Pancreas (tissue), 10 donors: ENCODE measurements at regions not wholly inside any gene's neighbourhood (a gene's known extent, or its start where the extent isn't known, plus 50 kb on each side); places are given as distances from the start of the nearest gene placed in this dataset.

Experiments
- ATAC-seq, 4 donors: fragments of 200-7000 bp; cut with Tn5 transposase; one replicate each; pipeline versions ENCODE4 v1.8.0 to v1.9.1; 2020; ENCODE audit warnings: mild to moderate bottlenecking in 4 of 4, moderate library complexity in 4 of 4
- DNase-seq, 6 donors: peaks; one replicate each; pipeline ENCODE4 v3.0.0-alpha.2; 2020
- FAIRE-seq: peaks from 2 replicates; lab custom pipeline; 2012; peaks lifted over from hg19 to GRCh38; lab: Jason Lieb, UNC
- H3K27ac ChIP-seq, 4 donors: fragments of 200-600 bp; sonication (generic); 1 replicate in 3 of 4; 2 replicates in 1 of 4; pipeline versions ENCODE4 v1.5.0 to v1.8.0; 2020
- H3K27me3 ChIP-seq, 4 donors: fragments of 200-600 bp; one replicate each; pipeline ENCODE4 v1.8.0; 2021
- H3K36me3 ChIP-seq, 3 donors: fragments of 200-600 bp; sonication (generic) in 1 of 3; one replicate each; pipeline versions ENCODE4 v1.5.0 to v1.8.0; 2020 to 2021
- H3K4me1 ChIP-seq, 3 donors: fragments of 200-600 bp; one replicate each; pipeline ENCODE4 v1.8.0; 2021
- H3K4me3 ChIP-seq, 4 donors: fragments of 200-600 bp; sonication (generic) in 2 of 4; one replicate each; pipeline versions ENCODE4 v1.5.0 to v1.8.0; 2020 to 2021
- H3K9me3 ChIP-seq, 4 donors: fragments of 200-600 bp; one replicate each; pipeline ENCODE4 v1.8.0; 2021
- WGBS, 2 donors: extraction: QIAGEN DNeasy Blood & Tissue Kit; methylation state at CpG; one replicate each; pipeline ENCODE4 v1.1.7; 2013; 5-methylcytosine and 5-hydroxymethylcytosine counted together
- intact Hi-C, 3 donors: fragments of 100-400 bp; cut with DNase I; formaldehyde crosslinking; loops; one replicate each; pipeline versions ENCODE4 v1.11.1 to v1.14.2; 2022
- TF ChIP-seq, protein P1 (sequence below), 4 donors: fragments of 200-600 bp; sonication (generic) in 3 of 4; IDR thresholded peaks; one replicate each; pipeline versions ENCODE4 v1.5.0 to v1.8.0; 2021; ENCODE audit warnings: antibody characterized with exemption in 4 of 4
- donor health status: healthy with polysubstance abuse.
- donor health status: DM: no; HTN: no; CAD: no; lungs with moderate emphysema.
- donor health status: DM: no; HTN: no; CAD: no.
- donor health status: control.
- donor health status: control.
- donor health status: Bipolar disorder and iron deficiency.
- donor health status: DM: yes; HTN: yes; CAD: no.
- donor health status: DM: no; HTN: no; CAD: no.
- donor health status: DM: no; HTN: no; CAD: no.
- donor health status: DM: yes; HTN: yes; CAD: no.

- intact Hi-C loops = no loop called here
Observed at GRCh38 chr2:200218645-200219044, 87.8 kb upstream of the SPATS2L start.

DNA sequence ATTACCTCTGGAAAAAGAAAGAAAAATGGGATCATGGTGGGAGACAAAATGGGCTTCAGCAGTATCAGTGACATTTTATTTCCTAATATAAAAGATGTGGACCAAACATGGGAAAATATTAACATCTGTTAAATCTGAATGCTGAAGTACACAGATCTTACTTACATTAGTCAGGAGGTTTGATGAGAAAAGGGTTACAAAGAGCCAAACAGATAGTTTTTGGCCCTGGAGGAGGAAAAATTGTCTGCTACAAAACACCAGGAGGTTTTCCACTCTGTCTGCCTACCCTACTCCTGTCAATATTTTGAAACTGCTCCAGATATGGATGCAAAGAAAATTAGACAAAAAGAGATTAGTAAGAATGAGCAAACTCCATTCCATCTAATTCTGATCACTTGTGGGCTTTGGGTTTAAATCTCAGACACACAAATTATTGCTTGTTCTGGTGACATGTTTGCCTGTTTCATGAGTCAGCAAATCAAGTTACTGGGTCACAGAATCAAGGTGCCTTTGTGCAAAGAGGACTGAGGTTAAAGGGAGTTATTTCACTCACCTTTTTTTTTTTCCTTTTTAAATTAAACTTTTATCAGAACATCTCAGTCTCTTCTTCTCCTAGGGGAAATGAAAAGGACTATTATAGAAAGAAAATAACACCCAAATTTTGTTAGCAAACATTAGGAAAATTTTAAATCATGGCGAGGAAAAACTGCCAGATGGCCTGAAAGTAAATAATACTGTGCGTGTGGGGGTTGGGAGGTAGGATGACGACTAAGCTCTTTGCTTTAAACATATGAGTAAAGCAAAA, 87.0 kb upstream of the SPATS2L start:
- Histone ChIP-seq H3K27me3 (no peaks in the 10 kb centered on the region), H3K36me3 (no peaks in the 10 kb centered on the region), H3K9me3 (no peaks in the 10 kb centered on the region), H3K4me3 (no peak overlapping the region), H3K4me1 (peaks cover 28 to 53% (median 49%) of the 10 kb centered on the region in 3 donors), H3K27ac (peak overlapping the region in 2 of 4 donors; percentile 48 to 64)
- WGBS, 2 donors = 15 to 18% methylated on average over 3 of the region's 3 CpGs
- TF ChIP-seq, protein P1, sequence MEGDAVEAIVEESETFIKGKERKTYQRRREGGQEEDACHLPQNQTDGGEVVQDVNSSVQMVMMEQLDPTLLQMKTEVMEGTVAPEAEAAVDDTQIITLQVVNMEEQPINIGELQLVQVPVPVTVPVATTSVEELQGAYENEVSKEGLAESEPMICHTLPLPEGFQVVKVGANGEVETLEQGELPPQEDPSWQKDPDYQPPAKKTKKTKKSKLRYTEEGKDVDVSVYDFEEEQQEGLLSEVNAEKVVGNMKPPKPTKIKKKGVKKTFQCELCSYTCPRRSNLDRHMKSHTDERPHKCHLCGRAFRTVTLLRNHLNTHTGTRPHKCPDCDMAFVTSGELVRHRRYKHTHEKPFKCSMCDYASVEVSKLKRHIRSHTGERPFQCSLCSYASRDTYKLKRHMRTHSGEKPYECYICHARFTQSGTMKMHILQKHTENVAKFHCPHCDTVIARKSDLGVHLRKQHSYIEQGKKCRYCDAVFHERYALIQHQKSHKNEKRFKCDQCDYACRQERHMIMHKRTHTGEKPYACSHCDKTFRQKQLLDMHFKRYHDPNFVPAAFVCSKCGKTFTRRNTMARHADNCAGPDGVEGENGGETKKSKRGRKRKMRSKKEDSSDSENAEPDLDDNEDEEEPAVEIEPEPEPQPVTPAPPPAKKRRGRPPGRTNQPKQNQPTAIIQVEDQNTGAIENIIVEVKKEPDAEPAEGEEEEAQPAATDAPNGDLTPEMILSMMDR (IDR thresholded peaks at IDR 0.05) = no peak
- ATAC-seq = peak; percentile 61 to 72 (median 72)
- intact Hi-C loops = no loop called here
- peak in 3 of 6 donors; percentile 24 to 59 (median 46) for DNase-seq
- no peak for FAIRE-seq

More at GRCh38 chr2:200218645-200219044, 87.8 kb upstream of the SPATS2L start:
- DNase-seq (no peak), ATAC-seq (no peak), FAIRE-seq (no peak)
- Histone ChIP-seq H3K9me3 (no peaks in the 10 kb centered on the region), H3K4me1 (peaks cover 28 to 52% (median 49%) of the 10 kb centered on the region in 3 donors), H3K27ac (no peak overlapping the region), H3K36me3 (no peaks in the 10 kb centered on the region), H3K4me3 (no peak overlapping the region), H3K27me3 (no peaks in the 10 kb centered on the region)
- TF ChIP-seq, protein P1 (IDR thresholded peaks at IDR 0.05) = no peak
- 68 to 69% methylated on average over 1 of the region's 1 CpG for WGBS, 2 donors

DNA sequence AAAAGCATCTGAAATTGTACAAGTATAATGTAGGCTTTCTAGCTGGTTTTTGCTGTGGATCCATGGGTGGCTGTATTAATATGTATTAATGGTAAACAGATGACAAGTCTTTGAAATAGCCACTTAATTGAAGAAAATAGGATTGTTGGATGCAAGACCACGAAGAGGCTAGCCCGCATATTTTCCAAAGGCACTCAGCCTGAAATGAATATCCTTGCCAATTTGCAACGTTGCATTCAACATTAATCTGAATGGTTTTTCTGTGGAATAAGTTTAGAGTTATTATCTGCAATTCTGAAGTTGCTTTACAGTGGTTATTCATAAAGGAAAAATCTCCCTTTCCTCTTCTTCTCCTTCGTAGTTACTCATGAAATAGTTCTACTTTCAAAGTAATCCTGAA, 86.2 kb upstream of the SPATS2L start:
- H3K27me3 ChIP-seq = no peaks in the 10 kb centered on the region
- TF ChIP-seq, protein P1 (IDR thresholded peaks at IDR 0.05) = no peak
- DNase-seq = no peak
- intact Hi-C loops = no loop called here
- H3K9me3 ChIP-seq = no peaks in the 10 kb centered on the region
- no peak for FAIRE-seq
- no peaks in the 10 kb centered on the region for H3K36me3 ChIP-seq
- peaks cover 28 to 52% (median 48%) of the 10 kb centered on the region in 3 donors for H3K4me1 ChIP-seq
- H3K4me3 ChIP-seq = no peak overlapping the region
- peak overlapping the region; percentile 19 to 64 (median 42) for H3K27ac ChIP-seq
- 56 to 63% methylated on average over 4 of the region's 4 CpGs for WGBS, 2 donors
- no peak for ATAC-seq

DNA sequence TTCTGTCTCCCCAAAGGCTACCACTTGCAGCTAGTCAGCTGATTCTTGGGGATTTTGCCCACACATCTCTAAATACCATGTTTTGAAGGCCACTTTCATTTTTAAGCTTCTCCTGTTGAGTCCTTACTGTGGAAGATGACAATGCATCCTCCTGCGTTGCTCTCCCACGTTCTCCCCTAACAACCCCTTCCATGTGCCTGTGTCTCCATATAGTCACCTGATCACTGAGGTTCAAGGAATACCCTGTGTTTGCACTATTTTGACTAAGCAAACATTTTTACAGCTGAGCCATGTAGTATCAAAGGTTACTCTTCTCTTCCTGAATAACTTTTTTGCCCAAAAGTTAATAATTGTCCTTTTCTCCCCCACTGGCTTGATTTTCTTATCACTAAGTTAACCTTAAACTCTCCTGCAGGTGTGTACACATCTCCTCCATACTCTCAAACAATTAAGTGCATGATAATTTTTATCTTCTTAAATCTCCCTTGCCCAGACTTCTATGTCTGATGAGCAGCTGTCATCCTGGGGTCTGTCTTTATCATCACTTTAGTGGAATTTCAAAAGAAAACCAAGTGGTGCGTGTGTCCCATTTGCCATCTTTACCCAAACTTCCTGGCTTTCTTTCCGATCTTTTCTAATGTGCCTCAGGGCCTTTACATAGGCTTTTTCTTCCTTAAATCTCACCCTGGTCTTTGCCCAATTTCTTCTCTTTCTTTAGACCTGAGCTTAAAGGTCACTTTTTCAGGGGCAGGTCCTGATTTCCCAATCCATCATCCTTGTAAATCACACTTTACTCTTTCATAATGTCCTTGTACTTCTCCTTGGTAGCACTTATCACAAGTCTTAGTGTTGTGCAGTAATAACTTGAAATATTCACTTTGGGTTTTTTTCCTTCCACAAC, 85.2 kb upstream of the SPATS2L start:
- H3K27ac ChIP-seq = peak overlapping the region; percentile 19 to 64 (median 42)
- FAIRE-seq = no peak
- TF ChIP-seq, protein P1 (IDR thresholded peaks at IDR 0.05) = no peak

More for the DNA sequence above, 85.2 kb upstream of the SPATS2L start:
- 15 to 20% methylated on average over 4 of the region's 4 CpGs for WGBS, 2 donors
- peak in 3 of 6 donors; percentile 18 to 21 (median 21) for DNase-seq
- Histone ChIP-seq H3K9me3 (no peaks in the 10 kb centered on the region), H3K4me1 (peaks cover 28 to 51% (median 43%) of the 10 kb centered on the region in 3 donors), H3K36me3 (no peaks in the 10 kb centered on the region), H3K27me3 (no peaks in the 10 kb centered on the region), H3K4me3 (no peak overlapping the region)
- intact Hi-C loops = no loop called here
- ATAC-seq = peak; percentile 82 to 90 (median 84)
